ENCODE measurements at regions not wholly inside any gene's neighbourhood (a gene's known extent, or its start where the extent isn't known, plus 50 kb on each side); places are given as distances from the start of the nearest gene placed in this dataset.

- H3K27ac Mint-ChIP-seq = no peak overlapping the region
- DNase-seq (no peak), ATAC-seq (replicated peaks in 1 of 2) (no peak)
- peaks cover 21% of the 10 kb centered on the region for H3K27me3 Mint-ChIP-seq (ENCODE audit: low read depth)
- H3K36me3 Mint-ChIP-seq (ENCODE audit: insufficient read depth in 2 of 2) = no peaks in the 10 kb centered on the region
- no peak overlapping the region for H3K4me3 Mint-ChIP-seq
- no peaks in the 10 kb centered on the region for H3K4me1 Mint-ChIP-seq (ENCODE audit: low read depth)
- no peaks in the 10 kb centered on the region for H3K9me3 Mint-ChIP-seq
These were observed 249.8 kb upstream of the PPP2R2D start for GRCh38 chr10:131650771-131651673.

DNA sequence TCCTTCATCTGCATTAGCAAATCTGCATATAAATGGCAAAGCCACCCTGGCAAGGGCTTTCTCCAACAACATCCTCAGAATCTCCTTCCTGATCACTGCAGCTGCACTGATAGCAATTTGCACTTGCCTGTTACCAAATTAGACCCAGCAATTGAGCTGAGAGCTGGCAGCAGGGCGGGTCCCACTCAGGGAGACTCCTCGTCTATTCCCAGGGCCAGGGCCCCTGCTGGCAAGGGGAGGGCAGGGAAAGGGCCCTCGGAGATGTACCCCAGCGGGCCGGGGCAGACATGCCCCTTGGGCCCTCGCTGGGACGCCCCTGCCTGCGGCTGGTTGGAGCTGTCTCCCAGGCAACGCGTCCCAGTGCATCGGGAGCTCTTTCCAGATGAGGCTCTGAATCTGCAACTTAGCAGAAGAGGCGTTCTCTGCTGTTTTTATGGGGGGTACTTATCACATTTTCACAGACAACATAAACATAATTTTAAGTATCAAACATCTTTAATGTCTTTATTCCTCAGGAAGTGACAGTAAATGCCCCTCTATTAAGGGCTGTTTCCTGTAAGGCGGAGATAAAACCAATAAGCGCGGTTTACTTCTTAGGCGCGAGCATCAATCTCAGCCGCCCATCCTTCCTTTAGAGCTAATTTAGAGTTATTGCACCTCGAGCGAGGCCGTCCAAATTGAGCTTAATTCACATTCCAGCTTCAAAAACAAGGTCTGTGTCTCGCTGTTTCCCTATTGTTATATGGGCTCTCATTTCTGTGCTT lies 249.0 kb upstream of the PPP2R2D start:
- no peaks in the 10 kb centered on the region for H3K4me1 Mint-ChIP-seq (ENCODE audit: low read depth)
- DNase-seq (no peak), ATAC-seq (replicated peaks in 1 of 2) (no peak)
- H3K27ac Mint-ChIP-seq = no peak overlapping the region
- peaks cover 21% of the 10 kb centered on the region for H3K27me3 Mint-ChIP-seq (ENCODE audit: low read depth)
- no peak overlapping the region for H3K4me3 Mint-ChIP-seq
- no peaks in the 10 kb centered on the region for H3K9me3 Mint-ChIP-seq
- no peaks in the 10 kb centered on the region for H3K36me3 Mint-ChIP-seq (ENCODE audit: insufficient read depth in 2 of 2)

- Mint-ChIP-seq H3K27ac (no peak overlapping the region), H3K27me3 (ENCODE audit: low read depth) (peaks cover 21% of the 10 kb centered on the region), H3K4me3 (no peak overlapping the region), H3K36me3 (ENCODE audit: insufficient read depth in 2 of 2) (no peaks in the 10 kb centered on the region), H3K4me1 (ENCODE audit: low read depth) (no peaks in the 10 kb centered on the region), H3K9me3 (no peaks in the 10 kb centered on the region)
- DNase-seq = no peak
- ATAC-seq (replicated peaks in 1 of 2) = no peak
These were observed 248.2 kb upstream of the PPP2R2D start for GRCh38 chr10:131652438-131653139.

- Mint-ChIP-seq H3K27me3 (ENCODE audit: low read depth) (peaks cover 21% of the 10 kb centered on the region), H3K9me3 (no peaks in the 10 kb centered on the region), H3K36me3 (ENCODE audit: insufficient read depth in 2 of 2) (no peaks in the 10 kb centered on the region), H3K4me3 (no peak overlapping the region), H3K27ac (no peak overlapping the region), H3K4me1 (ENCODE audit: low read depth) (no peaks in the 10 kb centered on the region)
- ATAC-seq (replicated peaks in 1 of 2) (no peak), DNase-seq (no peak)
These were observed 247.7 kb upstream of the PPP2R2D start for GRCh38 chr10:131653140-131653539.

- Mint-ChIP-seq H3K27me3 (ENCODE audit: low read depth) (peaks cover 21% of the 10 kb centered on the region), H3K4me1 (ENCODE audit: low read depth) (no peaks in the 10 kb centered on the region), H3K4me3 (no peak overlapping the region), H3K9me3 (no peaks in the 10 kb centered on the region), H3K36me3 (ENCODE audit: insufficient read depth in 2 of 2) (no peaks in the 10 kb centered on the region), H3K27ac (no peak overlapping the region)
- ATAC-seq (replicated peaks in 1 of 2) = no peak
- DNase-seq = no peak
These were observed 247.0 kb upstream of the PPP2R2D start for GRCh38 chr10:131653554-131654470.

DNA sequence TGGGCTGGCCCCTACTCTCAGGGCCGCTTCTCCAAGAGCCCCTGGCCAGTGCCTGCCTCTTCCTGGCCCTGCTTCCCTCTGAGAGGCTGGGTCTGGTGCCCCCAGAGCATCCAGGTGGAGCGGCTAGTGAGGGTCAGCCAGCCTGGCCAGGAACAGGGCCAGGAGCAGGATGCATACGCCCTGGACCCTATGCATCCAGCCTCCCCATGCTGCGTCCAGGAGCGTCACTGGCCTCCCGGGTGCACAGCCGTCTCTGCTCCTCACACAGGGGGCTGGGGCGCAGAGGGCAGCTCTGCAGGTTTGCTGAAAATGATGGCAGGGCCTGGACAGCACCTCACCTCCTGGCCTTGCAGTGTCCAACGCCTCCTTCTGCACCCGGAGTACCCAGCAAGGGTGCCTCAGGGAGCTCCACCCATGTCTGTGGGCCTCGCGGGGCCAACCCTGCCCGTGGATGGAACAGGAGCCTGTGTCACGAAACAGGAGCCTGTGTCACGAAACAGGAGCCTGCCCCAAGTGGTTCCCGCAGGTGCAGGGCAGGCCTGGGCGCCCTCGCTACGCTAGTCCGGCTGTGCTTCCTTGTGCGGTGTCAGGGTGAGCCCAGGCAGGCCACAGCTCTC lies 246.2 kb upstream of the PPP2R2D start:
- Mint-ChIP-seq H3K4me3 (no peak overlapping the region), H3K4me1 (ENCODE audit: low read depth) (no peaks in the 10 kb centered on the region), H3K36me3 (ENCODE audit: insufficient read depth in 2 of 2) (no peaks in the 10 kb centered on the region), H3K27me3 (ENCODE audit: low read depth) (peaks cover 21% of the 10 kb centered on the region), H3K9me3 (no peaks in the 10 kb centered on the region), H3K27ac (no peak overlapping the region)
- ATAC-seq (replicated peaks in 1 of 2) = no peak
- DNase-seq = no peak

DNA sequence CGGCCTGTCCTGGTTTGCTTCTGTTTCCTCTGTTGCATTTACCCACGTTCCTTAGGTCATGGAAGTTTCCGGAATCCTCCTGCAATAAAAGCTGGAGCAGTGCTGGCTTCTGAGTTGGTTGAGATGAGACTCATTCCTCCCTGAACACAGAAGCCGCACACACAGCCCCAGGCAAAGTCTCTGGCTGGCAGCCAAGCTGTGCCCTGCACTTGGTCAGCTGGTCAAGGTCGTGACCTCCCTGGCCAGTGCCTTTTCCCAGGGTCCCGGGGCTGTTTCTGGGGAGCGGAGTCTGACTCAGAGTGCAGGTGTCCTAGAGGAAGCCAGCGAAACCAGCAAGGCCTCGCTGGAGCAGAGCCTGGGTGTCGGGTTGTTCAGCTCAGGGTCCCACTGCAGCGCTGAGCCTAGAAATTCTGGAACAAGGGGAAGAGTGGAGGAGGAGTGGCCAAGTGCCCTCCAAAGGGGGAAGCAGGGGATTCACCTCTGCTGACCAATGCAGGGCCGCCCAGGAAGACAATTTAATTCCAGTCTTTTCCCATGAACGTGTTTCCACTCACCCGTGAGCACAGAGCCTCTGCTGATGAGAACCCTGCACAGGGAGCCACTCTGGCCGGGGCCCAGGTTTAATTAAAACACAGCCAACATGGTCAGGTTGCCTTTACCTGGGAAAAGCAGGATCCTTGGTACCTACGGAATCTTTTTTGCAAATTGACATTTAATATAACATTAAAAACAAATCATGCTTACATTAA lies 245.5 kb upstream of the PPP2R2D start:
- ATAC-seq (replicated peaks in 1 of 2) (no peak), DNase-seq (no peak)
- Mint-ChIP-seq H3K27ac (no peak overlapping the region), H3K36me3 (ENCODE audit: insufficient read depth in 2 of 2) (no peaks in the 10 kb centered on the region), H3K4me1 (ENCODE audit: low read depth) (no peaks in the 10 kb centered on the region), H3K27me3 (ENCODE audit: low read depth) (peaks cover 21% of the 10 kb centered on the region), H3K4me3 (no peak overlapping the region), H3K9me3 (no peaks in the 10 kb centered on the region)

- no peak overlapping the region for H3K4me3 Mint-ChIP-seq
- H3K27me3 Mint-ChIP-seq (ENCODE audit: low read depth) = peaks cover 19% of the 10 kb centered on the region
- ATAC-seq (replicated peaks in 1 of 2) (no peak), DNase-seq (no peak)
- H3K4me1 Mint-ChIP-seq (ENCODE audit: low read depth) = no peaks in the 10 kb centered on the region
- no peak overlapping the region for H3K27ac Mint-ChIP-seq
- no peaks in the 10 kb centered on the region for H3K36me3 Mint-ChIP-seq (ENCODE audit: insufficient read depth in 2 of 2)
- H3K9me3 Mint-ChIP-seq = no peaks in the 10 kb centered on the region
These were observed 244.8 kb upstream of the PPP2R2D start for GRCh38 chr10:131656009-131656408.

DNA sequence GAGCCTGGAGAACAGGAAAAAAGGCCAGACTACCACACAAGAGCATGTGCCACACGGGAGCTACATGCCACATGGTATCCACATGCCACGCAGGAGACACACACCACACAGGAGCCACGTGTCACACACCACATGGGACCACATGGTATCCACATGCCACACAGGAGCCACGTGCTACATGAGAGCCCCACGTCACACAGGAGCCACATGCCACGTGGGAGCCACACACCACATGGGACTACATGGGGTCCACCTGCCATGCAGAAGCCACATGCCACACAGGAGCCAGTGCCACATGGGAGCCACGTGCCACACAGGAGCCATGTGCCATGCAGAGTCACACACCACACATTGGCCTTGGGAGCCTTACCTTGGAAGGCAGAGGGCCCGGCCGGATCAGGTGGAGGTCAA lies 244.4 kb upstream of the PPP2R2D start:
- no peaks in the 10 kb centered on the region for H3K4me1 Mint-ChIP-seq (ENCODE audit: low read depth)
- no peak overlapping the region for H3K27ac Mint-ChIP-seq

DNA sequence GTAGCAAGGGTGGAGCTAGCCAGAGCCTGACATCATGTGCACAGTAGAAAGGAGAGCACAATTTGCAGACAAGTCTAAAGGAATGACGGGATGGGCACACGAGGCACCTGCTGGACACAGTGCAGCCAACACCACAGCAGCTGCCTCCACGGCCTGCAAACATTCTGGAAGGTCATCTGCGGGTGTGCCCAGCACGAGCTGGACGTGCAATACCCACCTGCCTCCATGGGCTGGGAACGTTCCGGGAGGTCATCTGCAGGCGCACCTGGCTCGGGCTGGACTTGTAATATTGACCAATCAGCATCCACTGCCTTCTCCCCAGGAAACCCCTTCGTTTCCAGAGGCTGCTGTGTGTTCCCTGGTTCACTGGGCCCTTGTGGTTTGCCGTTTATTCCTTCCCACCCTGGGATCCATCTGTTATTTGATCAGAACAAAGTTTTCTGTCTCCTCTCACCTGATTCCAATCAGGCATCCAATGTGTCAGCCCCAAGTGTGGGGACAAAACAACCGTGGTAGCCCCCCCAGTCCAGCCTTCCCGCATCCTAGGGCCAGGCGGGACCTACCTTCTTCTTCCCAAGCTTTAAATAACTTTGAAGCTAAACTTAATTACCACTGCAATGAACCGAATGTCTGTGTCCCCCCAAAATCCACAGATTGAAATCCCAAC lies 243.4 kb upstream of the PPP2R2D start:
- H3K4me1 Mint-ChIP-seq (ENCODE audit: low read depth) = no peaks in the 10 kb centered on the region

More for the DNA sequence above, 244.4 kb upstream of the PPP2R2D start:
- no peak for DNase-seq
- H3K4me3 Mint-ChIP-seq = no peak overlapping the region
- peaks cover 15% of the 10 kb centered on the region for H3K27me3 Mint-ChIP-seq (ENCODE audit: low read depth)
- H3K36me3 Mint-ChIP-seq (ENCODE audit: insufficient read depth in 2 of 2) = no peaks in the 10 kb centered on the region
- ATAC-seq (replicated peaks in 1 of 2) = no peak
- H3K9me3 Mint-ChIP-seq = no peaks in the 10 kb centered on the region

GRCh38 chr10:131657985-131658330 lies 242.8 kb upstream of the PPP2R2D start:
- DNase-seq = no peak
- no peaks in the 10 kb centered on the region for H3K36me3 Mint-ChIP-seq (ENCODE audit: insufficient read depth in 2 of 2)
- H3K4me3 Mint-ChIP-seq = no peak overlapping the region
- H3K27ac Mint-ChIP-seq = no peak overlapping the region
- no peaks in the 10 kb centered on the region for H3K4me1 Mint-ChIP-seq (ENCODE audit: low read depth)
- H3K9me3 Mint-ChIP-seq = no peaks in the 10 kb centered on the region
- peaks cover under 1% of the 10 kb centered on the region for H3K27me3 Mint-ChIP-seq (ENCODE audit: low read depth)
- no peak for ATAC-seq (replicated peaks in 1 of 2)

More for the DNA sequence above, 243.4 kb upstream of the PPP2R2D start:
- ATAC-seq (replicated peaks in 1 of 2) (no peak), DNase-seq (no peak)
- Mint-ChIP-seq H3K27me3 (ENCODE audit: low read depth) (peaks cover 6% of the 10 kb centered on the region), H3K27ac (no peak overlapping the region), H3K36me3 (ENCODE audit: insufficient read depth in 2 of 2) (no peaks in the 10 kb centered on the region), H3K9me3 (no peaks in the 10 kb centered on the region), H3K4me3 (no peak overlapping the region)

All from activated T-cell treated with anti-CD3 and anti-CD28 coated beads, Interleukin-2, amount 50 U/mL, for 72 hours (primary cell).